ENCODE measurements at regions not wholly inside any gene's neighbourhood (a gene's known extent, or its start where the extent isn't known, plus 50 kb on each side); places are given as distances from the start of the nearest gene placed in this dataset.
"Not testable (repeated sequence)": the region's sequence is repeated elsewhere in the genome, so short reads cannot be mapped to it uniquely, and the experiment has no call there.

- in situ Hi-C loops (cut with MboI; ENCODE audit: low pct_unique_long_range_greater_than_20kb in 2 of 9, low sequenced_read_pairs in 9 of 9, unreplicated experiment in 9 of 9) = no loop called here
- Histone ChIP-seq H3K4me1 (replicated peaks in 1 of 2) (no peaks in the 10 kb centered on the region), H3K4me3 (no peak overlapping the region), H3K27ac (no peak overlapping the region)
- 0 to 96% (median 43%) methylated on average over 1 to 3 of the region's 3 CpGs for WGBS, 10 experiments
- peak in 1 of 8 experiments; percentile 21 for ATAC-seq (replicated peaks in 6 of 8)
Measured at GRCh38 chr9:32136700-32137339, 247.6 kb upstream of the ACO1 start.

GRCh38 chr9:32142074-32142473 is 242.4 kb upstream of the ACO1 start:
- no peak for ATAC-seq (replicated peaks in 6 of 8)
- in situ Hi-C loops (cut with MboI; ENCODE audit: low pct_unique_long_range_greater_than_20kb in 2 of 9, low sequenced_read_pairs in 9 of 9, unreplicated experiment in 9 of 9) = no loop called here
- no peak overlapping the region for H3K4me3 ChIP-seq
- no peaks in the 10 kb centered on the region for H3K4me1 ChIP-seq (replicated peaks in 1 of 2)
- WGBS, 10 experiments = 0 to 86% (median 9%) methylated on average over 1 of the region's 1 CpG; no CpG with 5 or more reads in 3 of the 10 experiments
- no peak overlapping the region for H3K27ac ChIP-seq

- H3K4me1 ChIP-seq (replicated peaks in 1 of 2); in situ Hi-C loops (cut with MboI; ENCODE audit: low pct_unique_long_range_greater_than_20kb in 2 of 9, low sequenced_read_pairs in 9 of 9, unreplicated experiment in 9 of 9); H3K4me3 ChIP-seq; H3K27ac ChIP-seq; ATAC-seq (replicated peaks in 6 of 8): not testable (repeated sequence)
- WGBS, 10 experiments = 20 to 94% (median 50%) methylated on average over 1 to 7 of the region's 11 CpGs; no CpG with 5 or more reads in 3 of the 10 experiments
Measured at GRCh38 chr9:32148553-32148952, 235.9 kb upstream of the ACO1 start.

GRCh38 chr9:32161209-32161608 is 223.2 kb upstream of the ACO1 start:
- no peak for ATAC-seq (replicated peaks in 6 of 8)
- H3K4me3 ChIP-seq = no peak overlapping the region
- no peak overlapping the region for H3K27ac ChIP-seq
- in situ Hi-C loops (cut with MboI; ENCODE audit: low pct_unique_long_range_greater_than_20kb in 2 of 9, low sequenced_read_pairs in 9 of 9, unreplicated experiment in 9 of 9) = no loop called here
- 0 to 89% (median 46%) methylated on average over 1 of the region's 1 CpG; no CpG with 5 or more reads in 2 of the 10 experiments for WGBS, 10 experiments
- peaks cover 0 to 6% of the 10 kb centered on the region in 2 donors for H3K4me1 ChIP-seq (replicated peaks in 1 of 2)

- ATAC-seq (replicated peaks in 6 of 8) = no peak
- Histone ChIP-seq H3K4me1 (replicated peaks in 1 of 2) (peaks cover 0 to 6% of the 10 kb centered on the region in 2 donors), H3K27ac (no peak overlapping the region), H3K4me3 (no peak overlapping the region)
- in situ Hi-C loops (cut with MboI; ENCODE audit: low pct_unique_long_range_greater_than_20kb in 2 of 9, low sequenced_read_pairs in 9 of 9, unreplicated experiment in 9 of 9) = no loop called here
- 0 to 81% (median 37%) methylated on average over 1 to 2 of the region's 2 CpGs; no CpG with 5 or more reads in 2 of the 10 experiments for WGBS, 10 experiments
Measured at GRCh38 chr9:32161720-32162119, 222.7 kb upstream of the ACO1 start.

- H3K27ac ChIP-seq; H3K4me3 ChIP-seq; in situ Hi-C loops (cut with MboI; ENCODE audit: low pct_unique_long_range_greater_than_20kb in 2 of 9, low sequenced_read_pairs in 9 of 9, unreplicated experiment in 9 of 9); ATAC-seq (replicated peaks in 6 of 8); H3K4me1 ChIP-seq (replicated peaks in 1 of 2): not testable (repeated sequence)
- 10 to 100% (median 80%) methylated on average over 1 to 4 of the region's 8 CpGs; no CpG with 5 or more reads in 5 of the 10 experiments for WGBS, 10 experiments
Measured at GRCh38 chr9:32166316-32166715, 218.1 kb upstream of the ACO1 start.

GRCh38 chr9:32171339-32171738 is 213.1 kb upstream of the ACO1 start:
- Histone ChIP-seq H3K4me3 (no peak overlapping the region), H3K27ac (no peak overlapping the region), H3K4me1 (replicated peaks in 1 of 2) (peaks cover 0 to 4% of the 10 kb centered on the region in 2 donors)
- 0 to 100% (median 63%) methylated on average over 1 to 3 of the region's 3 CpGs; no CpG with 5 or more reads in 2 of the 10 experiments for WGBS, 10 experiments
- in situ Hi-C loops (cut with MboI; ENCODE audit: low pct_unique_long_range_greater_than_20kb in 2 of 9, low sequenced_read_pairs in 9 of 9, unreplicated experiment in 9 of 9) = no loop called here
- peak in 5 of 8 experiments; percentile 14 to 59 (median 47) for ATAC-seq (replicated peaks in 6 of 8)

GRCh38 chr9:32172256-32172655 is 212.2 kb upstream of the ACO1 start:
- ATAC-seq (replicated peaks in 6 of 8) = no peak
- no peak overlapping the region for H3K4me3 ChIP-seq
- no peak overlapping the region for H3K27ac ChIP-seq
- in situ Hi-C loops (cut with MboI; ENCODE audit: low pct_unique_long_range_greater_than_20kb in 2 of 9, low sequenced_read_pairs in 9 of 9, unreplicated experiment in 9 of 9) = no loop called here
- peaks cover 0 to 4% of the 10 kb centered on the region in 2 donors for H3K4me1 ChIP-seq (replicated peaks in 1 of 2)

GRCh38 chr9:32177396-32177795 is 207.0 kb upstream of the ACO1 start:
- in situ Hi-C loops (cut with MboI; ENCODE audit: low pct_unique_long_range_greater_than_20kb in 2 of 9, low sequenced_read_pairs in 9 of 9, unreplicated experiment in 9 of 9) = no loop called here
- H3K4me1 ChIP-seq (replicated peaks in 1 of 2) = no peaks in the 10 kb centered on the region
- ATAC-seq (replicated peaks in 6 of 8) = no peak
- 2 to 100% (median 89%) methylated on average over 1 to 3 of the region's 3 CpGs for WGBS, 10 experiments
- H3K4me3 ChIP-seq = no peak overlapping the region
- no peak overlapping the region for H3K27ac ChIP-seq

GRCh38 chr9:32180597-32180996 is 203.8 kb upstream of the ACO1 start:
- H3K4me3 ChIP-seq = no peak overlapping the region
- no peaks in the 10 kb centered on the region for H3K4me1 ChIP-seq (replicated peaks in 1 of 2)
- WGBS, 10 experiments = 0 to 100% (median 75%) methylated on average over 1 of the region's 1 CpG
- in situ Hi-C loops (cut with MboI; ENCODE audit: low pct_unique_long_range_greater_than_20kb in 2 of 9, low sequenced_read_pairs in 9 of 9, unreplicated experiment in 9 of 9) = no loop called here
- no peak for ATAC-seq (replicated peaks in 6 of 8)
- H3K27ac ChIP-seq = no peak overlapping the region

GRCh38 chr9:32200241-32200640 is 184.2 kb upstream of the ACO1 start:
- no peaks in the 10 kb centered on the region for H3K4me1 ChIP-seq (replicated peaks in 1 of 2)
- in situ Hi-C loops (cut with MboI; ENCODE audit: low pct_unique_long_range_greater_than_20kb in 2 of 9, low sequenced_read_pairs in 9 of 9, unreplicated experiment in 9 of 9) = no loop called here
- no peak for ATAC-seq (replicated peaks in 6 of 8)
- H3K4me3 ChIP-seq = no peak overlapping the region
- no peak overlapping the region for H3K27ac ChIP-seq

GRCh38 chr9:32200896-32201295 is 183.5 kb upstream of the ACO1 start:
- in situ Hi-C loops (cut with MboI; ENCODE audit: low pct_unique_long_range_greater_than_20kb in 2 of 9, low sequenced_read_pairs in 9 of 9, unreplicated experiment in 9 of 9) = no loop called here
- Histone ChIP-seq H3K27ac (no peak overlapping the region), H3K4me3 (no peak overlapping the region), H3K4me1 (replicated peaks in 1 of 2) (no peaks in the 10 kb centered on the region)
- ATAC-seq (replicated peaks in 6 of 8) = no peak

GRCh38 chr9:32209164-32209563 is 175.3 kb upstream of the ACO1 start:
- 0 to 100% (median 42%) methylated on average over 1 to 3 of the region's 3 CpGs; no CpG with 5 or more reads in 5 of the 10 experiments for WGBS, 10 experiments
- H3K27ac ChIP-seq; H3K4me3 ChIP-seq; H3K4me1 ChIP-seq (replicated peaks in 1 of 2); in situ Hi-C loops (cut with MboI; ENCODE audit: low pct_unique_long_range_greater_than_20kb in 2 of 9, low sequenced_read_pairs in 9 of 9, unreplicated experiment in 9 of 9); ATAC-seq (replicated peaks in 6 of 8): not testable (repeated sequence)

- in situ Hi-C loops (cut with MboI; ENCODE audit: low pct_unique_long_range_greater_than_20kb in 2 of 9, low sequenced_read_pairs in 9 of 9, unreplicated experiment in 9 of 9) = no loop called here
- H3K27ac ChIP-seq = no peak overlapping the region
- H3K4me1 ChIP-seq (replicated peaks in 1 of 2) = no peaks in the 10 kb centered on the region
- no peak overlapping the region for H3K4me3 ChIP-seq
- ATAC-seq (replicated peaks in 6 of 8) = no peak
Measured at GRCh38 chr9:32218100-32218767, 166.2 kb upstream of the ACO1 start.

All from motor neuron (in vitro differentiated cells).